ENCODE measurements at regions not wholly inside any gene's neighbourhood (a gene's known extent, or its start where the extent isn't known, plus 50 kb on each side); places are given as distances from the start of the nearest gene placed in this dataset.

- no peaks in the 10 kb centered on the region for H3K9me3 ChIP-seq
- H3K4me3 ChIP-seq = no peak overlapping the region
- H3K27me3 ChIP-seq = no peaks in the 10 kb centered on the region
- DNase-seq = no peak
- TF ChIP-seq EP300 (IDR thresholded peaks at IDR 0.05) (no peak), CTCF (IDR thresholded peaks at IDR 0.05) (no peak)
- WGBS, 3 donors = 42 to 55% (median 50%) methylated on average over 4 of the region's 4 CpGs
- H3K4me1 ChIP-seq (ENCODE audit: insufficient read depth) = no peaks in the 10 kb centered on the region
- H3K27ac ChIP-seq = no peak overlapping the region
- intact Hi-C loops (cut with DNase I) = no loop called here
- no peaks in the 10 kb centered on the region for H3K36me3 ChIP-seq
Measured at GRCh38 chr15:70533931-70534742, 229.2 kb downstream of the UACA start.

- Histone ChIP-seq H3K27ac (no peak overlapping the region), H3K9me3 (no peaks in the 10 kb centered on the region), H3K4me3 (no peak overlapping the region), H3K36me3 (no peaks in the 10 kb centered on the region), H3K4me1 (ENCODE audit: insufficient read depth) (no peaks in the 10 kb centered on the region), H3K27me3 (no peaks in the 10 kb centered on the region)
- DNase-seq = no peak
- intact Hi-C loops (cut with DNase I) = no loop called here
- 79 to 98% (median 83%) methylated on average over 5 of the region's 5 CpGs for WGBS, 3 donors
- no peak for TF ChIP-seq POLR2A (IDR thresholded peaks at IDR 0.05)
- no peak for TF ChIP-seq EP300 (IDR thresholded peaks at IDR 0.05)
- TF ChIP-seq CTCF (IDR thresholded peaks at IDR 0.05) = no peak
Measured at GRCh38 chr15:70532531-70533186, 230.7 kb downstream of the UACA start.

DNA sequence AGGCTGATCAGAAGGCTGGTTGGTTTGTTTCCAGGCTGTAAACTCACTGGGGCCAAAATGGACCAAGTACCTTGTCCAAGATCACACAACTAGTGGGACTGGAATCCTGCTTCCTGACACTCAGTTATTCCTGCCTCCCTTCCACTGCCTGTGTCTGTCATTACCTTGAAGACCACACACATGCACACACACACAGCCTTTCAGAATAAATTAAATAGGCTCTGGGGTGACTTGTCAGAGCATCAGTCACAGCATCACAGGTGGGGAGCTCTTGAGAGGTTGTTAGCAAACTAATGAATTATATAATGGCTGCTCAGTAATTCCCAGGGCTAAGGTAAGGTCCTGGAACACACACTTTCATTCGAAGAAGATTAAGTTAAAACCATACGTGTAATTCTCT lies 231.8 kb downstream of the UACA start:
- intact Hi-C loops (cut with DNase I) = no loop called here
- TF ChIP-seq CTCF (IDR thresholded peaks at IDR 0.05) (no peak), EP300 (IDR thresholded peaks at IDR 0.05) (no peak), POLR2A (IDR thresholded peaks at IDR 0.05) (no peak)
- Histone ChIP-seq H3K9me3 (no peaks in the 10 kb centered on the region), H3K27me3 (no peaks in the 10 kb centered on the region), H3K27ac (no peak overlapping the region), H3K4me3 (no peak overlapping the region), H3K4me1 (ENCODE audit: insufficient read depth) (no peaks in the 10 kb centered on the region), H3K36me3 (no peaks in the 10 kb centered on the region)
- DNase-seq = no peak
- WGBS, 3 donors = 78 to 85% (median 82%) methylated on average over 2 of the region's 2 CpGs

DNA sequence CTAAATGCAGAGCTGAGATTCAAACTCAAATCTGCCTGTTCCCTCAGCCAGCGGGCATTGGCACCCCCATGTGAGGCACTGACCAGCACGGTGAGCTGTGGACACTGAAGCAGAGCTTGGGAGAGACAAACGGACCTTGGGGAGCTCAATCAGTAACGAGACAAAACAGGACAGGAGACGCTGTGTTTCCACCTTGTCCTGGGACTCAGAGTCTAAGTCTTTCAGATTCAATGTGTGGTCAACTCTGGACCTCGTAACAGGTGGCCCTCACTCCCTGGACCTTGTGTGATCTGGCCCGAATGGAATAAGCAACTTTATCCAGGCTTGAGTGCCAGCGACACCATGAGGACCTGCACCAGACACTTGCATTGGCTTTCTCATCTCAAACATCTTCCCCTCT lies 232.5 kb downstream of the UACA start:
- no peaks in the 10 kb centered on the region for H3K27me3 ChIP-seq
- no peak overlapping the region for H3K4me3 ChIP-seq
- H3K4me1 ChIP-seq (ENCODE audit: insufficient read depth) = peaks cover 3% of the 10 kb centered on the region
- no peaks in the 10 kb centered on the region for H3K36me3 ChIP-seq
- TF ChIP-seq CTCF (IDR thresholded peaks at IDR 0.05) (no peak), EP300 (IDR thresholded peaks at IDR 0.05) (no peak), POLR2A (IDR thresholded peaks at IDR 0.05) (no peak)
- no peak for DNase-seq
- intact Hi-C loops (cut with DNase I) = no loop called here
- H3K9me3 ChIP-seq = no peaks in the 10 kb centered on the region
- no peak overlapping the region for H3K27ac ChIP-seq
- 79 to 89% (median 88%) methylated on average over 8 of the region's 8 CpGs for WGBS, 3 donors
